ENCODE measurements at regions not wholly inside any gene's neighbourhood (a gene's known extent, or its start where the extent isn't known, plus 50 kb on each side); places are given as distances from the start of the nearest gene placed in this dataset.
A peak's percentile ranks its signal among the peaks of the same experiment; 100 is the strongest.

- H3K27me3 ChIP-seq, result no peaks in the 10 kb centered on the region
- H3K36me3 ChIP-seq, result no peaks in the 10 kb centered on the region
- no peak for DNase-seq
- no peak overlapping the region for H3K4me3 ChIP-seq
- no peaks in the 10 kb centered on the region for H3K9me3 ChIP-seq
Measured at GRCh38 chr18:78554944-78555608, 424.5 kb upstream of the SALL3 start.

- Histone ChIP-seq H3K27me3 (no peaks in the 10 kb centered on the region), H3K36me3 (no peaks in the 10 kb centered on the region), H3K4me3 (no peak overlapping the region), H3K9me3 (no peaks in the 10 kb centered on the region)
- DNase-seq, result no peak
Measured at GRCh38 chr18:78557371-78557770, 422.2 kb upstream of the SALL3 start.

- H3K9me3 ChIP-seq, result no peaks in the 10 kb centered on the region
- no peak overlapping the region for H3K4me3 ChIP-seq
- no peak for DNase-seq
- no peaks in the 10 kb centered on the region for H3K27me3 ChIP-seq
- no peaks in the 10 kb centered on the region for H3K36me3 ChIP-seq
Measured at GRCh38 chr18:78558101-78558810, 421.4 kb upstream of the SALL3 start.

GRCh38 chr18:78558948-78559347, 420.7 kb upstream of the SALL3 start:
- no peak overlapping the region for H3K4me3 ChIP-seq
- no peaks in the 10 kb centered on the region for H3K36me3 ChIP-seq
- no peaks in the 10 kb centered on the region for H3K27me3 ChIP-seq
- DNase-seq, result no peak
- no peaks in the 10 kb centered on the region for H3K9me3 ChIP-seq

GRCh38 chr18:78559584-78559983, 420.0 kb upstream of the SALL3 start:
- H3K27me3 ChIP-seq, result no peaks in the 10 kb centered on the region
- no peaks in the 10 kb centered on the region for H3K9me3 ChIP-seq
- no peak overlapping the region for H3K4me3 ChIP-seq
- H3K36me3 ChIP-seq, result no peaks in the 10 kb centered on the region
- no peak for DNase-seq

- H3K4me3 ChIP-seq, result no peak overlapping the region
- no peaks in the 10 kb centered on the region for H3K9me3 ChIP-seq
- H3K27me3 ChIP-seq, result no peaks in the 10 kb centered on the region
- H3K36me3 ChIP-seq, result no peaks in the 10 kb centered on the region
- DNase-seq, result peak; percentile 4
Measured at GRCh38 chr18:78561757-78562510, 417.7 kb upstream of the SALL3 start.

- Histone ChIP-seq H3K36me3 (no peaks in the 10 kb centered on the region), H3K9me3 (no peaks in the 10 kb centered on the region), H3K4me3 (no peak overlapping the region), H3K27me3 (no peaks in the 10 kb centered on the region)
- no peak for DNase-seq
Measured at GRCh38 chr18:78562531-78562961, 417.1 kb upstream of the SALL3 start.

GRCh38 chr18:78563110-78563509, 416.5 kb upstream of the SALL3 start:
- no peaks in the 10 kb centered on the region for H3K9me3 ChIP-seq
- no peak for DNase-seq

GRCh38 chr18:78564030-78564429, 415.6 kb upstream of the SALL3 start:
- no peaks in the 10 kb centered on the region for H3K9me3 ChIP-seq
- H3K4me3 ChIP-seq, result no peak overlapping the region
- H3K27me3 ChIP-seq, result no peaks in the 10 kb centered on the region
- no peak for DNase-seq
- H3K36me3 ChIP-seq, result no peaks in the 10 kb centered on the region

More at GRCh38 chr18:78563110-78563509, 416.5 kb upstream of the SALL3 start:
- H3K36me3 ChIP-seq, result no peaks in the 10 kb centered on the region
- no peak overlapping the region for H3K4me3 ChIP-seq
- H3K27me3 ChIP-seq, result no peaks in the 10 kb centered on the region

GRCh38 chr18:78564518-78564917, 415.1 kb upstream of the SALL3 start:
- Histone ChIP-seq H3K4me3 (no peak overlapping the region), H3K36me3 (no peaks in the 10 kb centered on the region), H3K9me3 (no peaks in the 10 kb centered on the region), H3K27me3 (no peaks in the 10 kb centered on the region)
- no peak for DNase-seq

- no peak overlapping the region for H3K4me3 ChIP-seq
- DNase-seq, result no peak
- H3K36me3 ChIP-seq, result no peaks in the 10 kb centered on the region
- no peaks in the 10 kb centered on the region for H3K27me3 ChIP-seq
- no peaks in the 10 kb centered on the region for H3K9me3 ChIP-seq
Measured at GRCh38 chr18:78565240-78565639, 414.4 kb upstream of the SALL3 start.

GRCh38 chr18:78566065-78566464, 413.6 kb upstream of the SALL3 start:
- Histone ChIP-seq H3K27me3 (no peaks in the 10 kb centered on the region), H3K9me3 (no peaks in the 10 kb centered on the region), H3K4me3 (no peak overlapping the region), H3K36me3 (no peaks in the 10 kb centered on the region)
- no peak for DNase-seq

- no peaks in the 10 kb centered on the region for H3K9me3 ChIP-seq
- no peak for DNase-seq
- H3K4me3 ChIP-seq, result no peak overlapping the region
- H3K27me3 ChIP-seq, result no peaks in the 10 kb centered on the region
- H3K36me3 ChIP-seq, result no peaks in the 10 kb centered on the region
Measured at GRCh38 chr18:78566720-78567119, 412.9 kb upstream of the SALL3 start.

GRCh38 chr18:78571063-78571785, 408.4 kb upstream of the SALL3 start:
- no peak for DNase-seq
- no peaks in the 10 kb centered on the region for H3K27me3 ChIP-seq
- H3K4me3 ChIP-seq, result no peak overlapping the region
- no peaks in the 10 kb centered on the region for H3K36me3 ChIP-seq
- H3K9me3 ChIP-seq, result no peaks in the 10 kb centered on the region

- H3K4me3 ChIP-seq, result no peak overlapping the region
- no peaks in the 10 kb centered on the region for H3K9me3 ChIP-seq
- H3K36me3 ChIP-seq, result no peaks in the 10 kb centered on the region
- H3K27me3 ChIP-seq, result no peaks in the 10 kb centered on the region
- DNase-seq, result no peak
Measured at GRCh38 chr18:78571831-78572347, 407.7 kb upstream of the SALL3 start.

GRCh38 chr18:78573773-78574172, 405.8 kb upstream of the SALL3 start:
- Histone ChIP-seq H3K9me3 (no peaks in the 10 kb centered on the region), H3K36me3 (no peaks in the 10 kb centered on the region), H3K4me3 (no peak overlapping the region), H3K27me3 (no peaks in the 10 kb centered on the region)
- DNase-seq, result no peak

GRCh38 chr18:78576967-78577366, 402.7 kb upstream of the SALL3 start:
- Histone ChIP-seq H3K4me3 (no peak overlapping the region), H3K36me3 (no peaks in the 10 kb centered on the region), H3K9me3 (no peaks in the 10 kb centered on the region), H3K27me3 (no peaks in the 10 kb centered on the region)
- no peak for DNase-seq
